DMS153 treated with DMSO at 0.1 percent for 48 hours (cell line): ENCODE measurements at regions not wholly inside any gene's neighbourhood (a gene's known extent, or its start where the extent isn't known, plus 50 kb on each side); places are given as distances from the start of the nearest gene placed in this dataset.

Experiments
- DNase-seq: peaks from one replicate; lab custom pipeline; 2025; ENCODE audit not compliant: unreplicated experiment; lab: John Stamatoyannopoulos, UW

DNA sequence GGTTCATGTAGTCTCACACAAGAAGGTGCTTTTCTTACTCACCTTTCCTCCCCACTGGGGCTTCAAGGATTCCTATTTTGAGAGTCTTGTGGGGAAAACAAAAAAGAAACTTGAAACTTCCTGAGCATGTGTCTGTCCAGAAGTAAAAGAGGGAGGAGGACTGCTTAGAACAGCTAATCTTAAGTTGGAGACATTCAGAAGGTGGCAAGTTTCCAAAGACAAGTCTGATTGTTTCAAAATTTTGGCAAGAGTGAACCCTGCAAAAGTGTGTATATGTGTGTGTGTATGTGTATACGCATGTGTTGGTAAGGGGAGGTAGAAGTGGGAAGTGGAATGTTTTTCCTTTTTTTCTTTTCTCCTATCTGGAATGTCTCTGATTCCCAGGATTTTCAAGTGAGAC, 189.0 kb upstream of the FRMPD4 start:
- no peak for DNase-seq

DNA sequence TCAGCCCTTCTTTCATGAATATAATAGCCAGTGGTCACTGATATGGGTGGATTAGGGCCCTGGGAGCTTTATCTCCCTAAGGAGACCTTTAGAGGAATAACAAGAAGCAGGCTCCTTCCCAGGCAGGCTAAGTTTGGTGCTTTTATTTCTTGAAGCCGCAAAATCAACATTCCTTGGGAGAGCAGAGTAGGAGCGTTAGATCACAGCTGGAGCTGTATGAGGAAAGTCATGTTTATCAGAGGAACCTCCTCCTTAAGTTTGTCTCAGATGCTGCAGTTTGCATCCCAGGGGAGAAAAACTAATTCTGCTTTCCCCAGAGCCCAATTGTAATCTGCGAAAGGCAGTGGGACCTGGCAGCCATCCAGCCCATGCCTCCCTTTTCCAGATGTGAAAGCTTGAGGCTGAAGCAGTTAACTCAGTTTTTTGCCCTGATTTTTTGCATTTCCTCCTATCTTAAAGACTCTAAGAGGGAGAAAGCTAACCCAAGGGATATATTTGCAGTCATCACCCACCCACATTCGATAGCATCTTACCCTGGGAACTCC, 186.0 kb upstream of the FRMPD4 start:
- DNase-seq = no peak

DNA sequence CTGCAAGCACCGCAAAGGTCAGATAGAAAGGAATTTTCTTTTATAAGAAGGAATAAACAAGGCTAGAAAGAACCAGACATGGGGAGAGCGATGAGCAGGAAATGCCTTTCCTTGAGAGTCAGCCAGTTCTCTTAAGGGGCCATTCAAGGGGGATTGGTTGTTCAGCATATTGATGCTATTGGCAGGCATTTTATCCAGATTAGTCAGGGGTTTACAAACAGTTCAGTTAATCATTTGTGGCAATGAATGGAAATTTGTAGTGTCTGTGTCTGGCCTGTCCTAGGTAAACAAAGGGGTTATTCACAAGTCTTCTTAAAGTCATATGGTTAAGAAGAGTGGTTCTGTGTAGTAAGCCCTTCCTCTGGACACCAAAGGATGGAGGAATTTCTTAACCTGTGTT, 184.7 kb upstream of the FRMPD4 start:
- no peak for DNase-seq

DNA sequence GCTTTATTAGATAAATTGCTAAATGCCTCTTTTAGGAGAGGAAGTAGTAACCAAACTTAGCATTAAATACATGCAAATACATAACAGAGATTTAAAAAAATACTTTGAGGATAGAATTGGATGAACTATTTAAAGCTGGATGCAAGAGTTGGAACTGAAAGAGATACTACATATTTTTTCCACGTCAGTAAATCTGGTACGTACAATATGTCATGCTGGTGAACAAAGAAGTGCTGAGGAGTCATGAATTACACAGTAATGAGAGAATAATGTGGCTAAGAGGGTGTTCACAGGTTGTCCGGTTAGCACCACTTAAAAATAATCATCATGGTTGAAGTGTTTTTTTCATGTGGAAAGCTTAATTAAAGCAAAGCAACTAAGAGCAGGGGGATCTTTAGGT, 184.1 kb upstream of the FRMPD4 start:
- DNase-seq = no peak

DNA sequence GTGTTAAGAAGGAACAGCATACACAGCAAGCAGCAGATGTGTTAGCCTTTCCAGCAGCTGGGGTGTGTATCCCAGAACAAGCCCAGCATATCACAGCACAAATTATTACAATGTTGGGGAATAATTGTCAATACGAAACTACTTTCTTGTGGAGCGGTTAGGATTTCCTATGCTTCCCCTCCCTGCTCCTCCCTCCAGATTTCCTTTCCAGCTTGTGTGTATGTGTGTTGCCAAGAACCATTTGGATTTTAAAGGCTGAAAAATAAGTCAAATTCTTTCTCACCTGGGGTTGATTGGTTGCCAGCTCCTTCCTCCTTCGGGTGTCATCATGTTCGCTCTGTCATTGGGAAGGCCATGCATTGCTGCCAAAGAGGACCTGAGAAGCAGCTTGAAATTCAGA, 178.2 kb upstream of the FRMPD4 start:
- DNase-seq = no peak

DNA sequence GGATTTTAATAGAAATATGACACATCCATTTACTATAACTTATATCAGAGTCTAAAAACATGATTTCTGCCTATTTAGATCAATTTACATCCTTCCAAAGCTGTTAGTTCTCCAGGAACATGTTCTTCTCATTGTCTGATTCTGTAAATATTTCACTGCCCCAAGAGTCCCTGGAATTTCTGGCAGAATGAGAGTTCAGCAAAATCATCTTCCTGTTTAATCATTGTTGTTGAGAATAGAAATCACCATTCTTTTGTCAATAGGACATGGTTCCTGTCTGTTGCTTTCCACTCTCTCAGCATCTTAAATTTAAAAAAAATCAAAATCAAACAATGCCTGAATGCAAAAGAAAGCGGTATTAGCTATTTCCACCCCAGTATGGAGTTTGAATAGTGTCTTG, 172.8 kb upstream of the FRMPD4 start:
- DNase-seq = no peak

DNA sequence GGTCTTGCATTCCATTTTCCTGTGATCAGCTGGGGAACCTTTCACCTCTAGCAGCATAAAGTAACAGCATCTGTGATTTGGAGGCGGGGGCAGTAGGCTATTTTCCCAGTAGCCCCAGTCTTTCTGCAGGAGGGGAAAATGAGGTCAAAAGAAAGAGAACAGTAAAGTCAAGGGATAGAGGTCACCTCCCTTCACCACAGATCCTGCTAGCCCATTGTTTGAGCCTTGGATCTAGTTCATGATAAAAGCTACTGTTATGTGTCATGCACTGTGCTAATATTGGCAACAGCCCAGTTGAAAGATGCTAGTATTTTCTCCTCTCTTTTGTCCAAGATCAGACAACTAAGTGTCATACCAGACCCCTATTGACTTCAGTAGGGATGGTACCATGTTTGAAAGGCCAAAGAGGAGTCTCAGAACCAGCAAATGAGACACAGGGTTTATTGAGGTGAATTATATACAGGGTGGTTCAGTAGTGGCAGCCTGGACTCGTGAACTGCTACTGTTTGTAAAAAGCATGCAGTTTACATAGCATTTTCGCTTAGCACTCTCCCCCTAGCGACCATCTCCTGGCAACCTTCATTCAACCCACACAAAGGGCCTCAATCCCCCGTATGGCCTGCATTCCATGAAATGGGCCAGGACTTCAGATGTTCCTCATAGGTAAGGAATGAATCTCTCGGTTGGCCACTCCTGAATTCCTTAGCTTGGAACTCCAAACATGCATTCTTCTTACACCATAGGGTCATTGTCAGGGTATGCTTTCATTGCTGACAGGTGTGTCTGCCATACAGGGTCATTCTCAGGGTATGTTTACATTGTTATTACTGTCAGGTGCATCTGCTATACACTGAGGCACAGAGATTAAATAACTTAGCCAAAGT, 170.0 kb upstream of the FRMPD4 start:
- no peak for DNase-seq

DNA sequence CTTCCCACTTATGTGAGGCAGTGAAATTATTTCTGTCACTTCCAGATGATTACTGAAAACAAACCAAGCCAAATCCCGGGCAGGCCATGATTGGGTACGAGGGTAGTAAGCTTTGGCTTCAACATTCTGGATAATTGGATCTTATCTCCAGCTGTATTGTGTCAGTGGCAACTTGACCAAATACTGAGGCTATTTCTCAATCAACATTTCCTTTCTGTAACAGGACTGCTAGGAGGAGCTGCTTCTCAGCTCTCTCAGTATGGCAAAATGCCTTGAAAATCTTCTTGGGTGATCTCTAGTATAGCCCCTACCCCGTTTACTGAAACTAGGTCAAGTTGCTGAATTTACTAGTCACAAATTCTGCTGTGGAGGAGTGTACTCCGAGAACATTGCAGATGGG, 169.3 kb upstream of the FRMPD4 start:
- DNase-seq = no peak

DNA sequence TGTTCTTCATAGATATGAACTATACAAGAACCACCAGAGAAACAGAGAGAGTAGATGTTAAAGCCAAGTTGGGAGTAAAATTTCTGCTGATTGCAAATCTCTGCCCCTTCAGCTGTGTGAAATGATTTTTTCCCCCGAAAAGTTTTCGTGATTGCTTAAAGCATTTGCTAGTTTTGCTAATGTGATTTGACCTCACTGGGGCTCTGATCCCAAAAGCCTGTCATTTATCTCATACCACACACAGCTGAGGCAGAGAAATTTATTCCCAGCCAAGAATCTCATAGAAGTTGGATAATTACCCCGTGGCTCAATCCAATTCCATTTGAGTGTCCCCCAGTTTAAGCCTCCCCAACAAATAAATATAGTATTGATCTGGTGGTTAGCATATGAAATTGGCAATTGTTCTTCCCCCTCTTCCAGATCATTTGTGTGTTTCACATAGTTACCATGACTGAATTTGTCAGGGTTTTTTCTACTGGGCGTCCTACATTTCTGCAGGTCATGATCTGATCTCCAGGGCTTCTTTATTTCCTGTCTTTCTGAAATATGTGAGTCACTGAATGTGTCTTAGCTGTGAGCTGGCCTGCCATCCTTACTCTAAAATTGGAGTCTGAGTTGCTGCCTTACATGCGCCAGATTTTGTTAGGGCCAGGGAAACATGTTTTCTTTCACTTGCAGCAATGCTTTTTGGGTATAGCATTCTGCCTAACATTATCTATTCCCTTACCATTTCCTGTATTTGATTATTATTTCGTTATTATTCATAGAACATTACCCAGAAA, 167.5 kb upstream of the FRMPD4 start:
- DNase-seq = no peak

DNA sequence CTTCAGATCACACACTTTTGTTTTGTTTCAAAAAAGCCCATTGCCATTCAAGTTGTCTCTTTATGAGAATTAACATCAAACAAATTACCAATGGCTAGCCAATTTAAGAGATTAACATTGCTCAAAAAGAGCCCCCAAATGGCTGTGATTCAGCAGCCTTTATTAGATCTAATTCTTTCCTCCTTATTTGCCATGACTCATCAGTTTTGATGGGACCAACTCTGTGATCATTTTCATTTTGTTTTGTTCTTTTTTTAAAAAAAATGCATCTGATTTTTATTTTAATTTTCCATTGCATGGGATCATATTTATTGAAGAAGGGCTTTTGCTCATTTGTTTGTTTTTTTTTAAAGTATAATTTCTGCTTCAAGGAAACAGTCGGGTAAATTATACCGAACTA, 161.6 kb upstream of the FRMPD4 start:
- no peak for DNase-seq

DNA sequence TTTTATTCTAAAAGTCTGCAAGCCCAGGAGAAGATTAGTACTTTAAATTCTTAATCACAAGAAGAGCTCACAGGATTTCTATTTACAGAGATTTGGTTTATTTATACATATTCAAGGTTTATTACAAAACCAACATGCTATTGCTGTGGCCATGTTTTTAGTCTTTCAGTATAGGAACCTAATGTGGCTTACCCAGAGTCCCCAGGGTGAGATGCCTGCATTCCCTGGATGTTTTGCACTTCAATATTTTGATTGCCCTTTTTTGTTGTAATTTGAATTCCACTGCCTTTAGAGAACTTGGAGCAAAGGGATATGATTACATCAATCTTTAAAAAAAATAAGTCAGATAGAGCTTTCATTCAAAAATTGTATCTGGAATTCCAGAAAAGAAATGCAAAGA, 146.0 kb upstream of the FRMPD4 start:
- DNase-seq = no peak

DNA sequence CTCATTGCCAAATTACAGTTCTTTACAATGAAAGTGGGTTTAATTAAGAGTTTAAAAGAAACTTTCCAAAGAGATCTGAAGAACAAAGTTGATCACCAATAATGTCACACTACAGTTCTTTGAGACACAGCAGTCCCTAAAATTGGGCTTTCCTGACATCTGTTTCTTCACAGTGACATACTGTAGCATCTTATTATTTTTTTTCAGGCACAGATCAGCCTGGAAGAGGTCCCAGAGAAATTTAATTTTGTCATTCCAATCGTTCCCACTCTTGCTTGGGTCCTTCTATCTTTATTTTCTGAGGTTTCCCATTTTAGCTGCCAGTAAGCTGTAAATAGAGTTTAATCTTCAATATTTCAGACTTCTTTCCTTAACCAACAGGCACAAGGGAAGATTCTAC, 143.1 kb upstream of the FRMPD4 start:
- no peak for DNase-seq

DNA sequence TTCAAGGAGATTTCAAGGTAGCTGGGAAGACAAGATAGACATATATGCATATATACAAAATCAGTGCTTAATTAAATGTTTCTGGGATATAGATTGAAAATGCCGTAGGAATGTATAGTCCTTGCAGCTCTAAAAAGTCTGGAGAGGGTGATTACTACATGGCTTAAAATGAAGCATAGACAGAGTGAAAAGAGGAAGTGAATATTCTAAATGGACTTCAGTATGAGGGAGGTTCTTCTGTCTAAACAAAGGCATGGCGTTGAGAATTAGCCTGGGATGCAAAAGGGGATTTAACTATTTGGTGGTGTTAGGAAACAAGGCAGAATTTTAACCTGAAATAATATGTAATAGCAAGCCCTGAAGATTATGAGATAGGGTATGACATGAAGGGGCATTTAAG, 141.5 kb upstream of the FRMPD4 start:
- no peak for DNase-seq

DNA sequence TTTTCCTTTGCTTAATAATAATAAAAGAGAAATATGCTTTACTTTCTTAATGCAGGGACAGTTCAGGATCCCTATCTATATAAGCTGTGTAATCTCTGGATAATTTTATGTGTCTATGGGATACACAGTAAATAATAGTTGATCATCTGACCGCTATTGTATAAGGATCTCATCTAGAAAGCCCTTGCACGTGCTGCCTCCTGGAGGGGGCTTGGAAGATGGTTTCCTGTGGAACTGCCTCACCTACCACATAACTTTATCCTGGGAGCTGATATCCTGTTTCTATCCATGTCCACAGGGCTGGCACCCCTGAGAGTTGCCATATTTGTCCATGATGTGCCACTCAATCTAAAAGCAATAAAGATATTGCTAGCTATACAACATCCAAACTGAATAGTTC, 139.3 kb upstream of the FRMPD4 start:
- DNase-seq = no peak

DNA sequence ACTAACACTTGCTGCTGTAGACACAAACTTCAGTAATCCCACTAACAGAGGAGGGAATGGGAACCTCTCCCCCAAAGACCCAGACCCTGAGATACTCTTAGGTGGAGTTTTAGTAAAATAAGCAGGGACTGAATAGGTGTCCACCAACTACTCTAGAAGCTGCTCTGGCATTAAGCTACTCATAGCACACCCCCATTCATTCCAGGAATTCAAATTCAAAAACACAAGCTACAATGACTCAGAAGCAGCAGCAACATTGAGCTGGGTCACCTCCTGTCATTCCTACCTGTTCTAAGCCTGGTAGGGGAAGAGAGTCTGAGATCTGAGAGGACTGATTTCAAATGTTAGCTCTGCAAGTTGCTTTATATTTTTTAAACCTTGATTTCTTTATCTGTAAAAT, 135.4 kb upstream of the FRMPD4 start:
- no peak for DNase-seq

DNA sequence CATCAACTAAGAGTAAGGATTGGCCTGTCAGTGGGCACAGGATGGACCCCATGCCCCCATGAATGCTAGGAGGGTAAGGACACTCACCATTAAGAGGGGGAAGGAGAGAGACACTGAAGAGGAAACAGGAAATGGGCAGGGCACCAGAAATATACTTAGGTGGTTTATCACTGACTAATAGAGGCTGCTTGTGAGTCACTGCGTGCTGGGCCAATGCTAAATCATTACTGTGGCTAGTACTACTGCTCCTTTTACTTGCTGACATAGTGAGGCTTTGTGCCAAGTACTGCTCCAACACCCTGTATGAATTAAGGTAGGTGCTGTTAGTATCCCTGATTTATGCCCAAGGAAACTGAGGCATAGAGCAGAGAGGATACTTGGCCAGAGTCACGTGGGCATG, 130.4 kb upstream of the FRMPD4 start:
- no peak for DNase-seq

DNA sequence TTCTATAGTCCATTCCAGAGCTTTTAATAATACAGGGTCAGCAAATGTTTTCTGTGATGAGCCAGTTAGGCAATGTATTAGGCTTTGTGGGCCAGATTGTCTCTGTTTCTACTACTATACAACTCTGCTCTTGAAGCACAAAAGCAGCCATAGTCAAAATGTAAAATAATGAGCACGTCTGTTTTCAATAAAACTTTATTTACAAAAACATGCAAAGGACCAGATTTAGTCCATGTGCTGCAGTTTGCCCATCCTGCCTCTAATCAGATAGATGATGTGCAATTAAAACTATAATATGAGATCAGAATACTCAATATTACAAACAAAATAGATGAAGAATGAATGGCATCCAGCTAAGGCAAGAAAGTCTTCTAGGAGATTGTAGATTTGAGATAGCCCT, 127.8 kb upstream of the FRMPD4 start:
- no peak for DNase-seq

DNA sequence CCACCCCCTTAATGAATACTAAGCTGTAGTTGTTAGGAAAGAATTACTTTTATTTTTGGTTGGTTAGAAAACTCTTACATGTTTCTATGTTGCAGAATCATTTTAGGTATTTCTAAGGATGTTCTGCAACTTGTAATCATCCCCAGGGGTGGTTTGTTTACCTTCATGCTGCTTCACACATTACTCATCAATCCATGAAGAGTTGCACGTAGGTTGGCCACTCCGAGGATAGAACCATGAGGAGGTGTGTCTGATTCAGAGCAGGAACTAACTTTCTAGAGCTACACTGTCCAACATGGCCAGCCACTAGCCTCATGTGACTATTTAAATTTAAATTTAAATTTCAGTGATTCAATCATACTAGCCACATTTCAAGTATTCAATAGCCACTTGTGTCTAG, 127.2 kb upstream of the FRMPD4 start:
- no peak for DNase-seq

DNA sequence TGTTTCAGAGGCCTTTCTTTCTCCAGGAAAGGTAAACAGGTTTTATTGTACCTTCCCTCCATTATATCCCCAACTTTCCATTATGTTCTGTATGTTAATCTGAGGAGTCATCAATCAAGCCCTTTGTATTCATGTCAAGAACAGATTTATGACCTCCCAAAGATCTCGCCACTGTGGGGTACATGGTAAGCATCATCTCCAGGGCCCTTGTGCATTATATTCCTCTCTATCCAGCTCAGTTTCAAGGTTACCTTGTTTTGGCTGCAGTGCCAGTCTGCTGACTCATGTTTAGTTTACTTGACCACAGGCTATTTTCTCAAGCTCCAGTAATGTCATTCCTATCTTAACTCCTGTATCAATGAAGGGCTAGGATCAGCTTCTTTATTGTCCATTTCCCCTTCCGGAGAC, 125.1 kb upstream of the FRMPD4 start:
- no peak for DNase-seq

DNA sequence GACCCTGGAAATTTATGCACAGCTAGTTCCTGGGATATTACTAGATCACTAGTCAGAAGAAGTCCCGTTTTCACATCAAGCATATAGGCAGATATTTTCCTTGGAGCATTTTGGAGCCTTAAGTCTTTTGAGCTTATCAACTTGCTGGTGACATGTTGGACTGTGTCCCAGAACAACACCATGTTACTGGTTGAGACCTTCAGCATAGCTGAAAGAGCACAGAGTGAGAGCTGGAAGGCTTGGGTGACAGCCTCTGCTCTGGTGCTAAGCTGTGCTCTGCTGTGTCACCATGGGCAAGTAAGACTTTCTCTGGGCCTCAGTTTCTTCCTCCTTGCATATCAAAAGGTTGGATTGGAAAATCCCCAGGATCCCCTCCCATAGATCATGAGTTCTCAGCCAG, 116.6 kb upstream of the FRMPD4 start:
- DNase-seq = no peak

DNA sequence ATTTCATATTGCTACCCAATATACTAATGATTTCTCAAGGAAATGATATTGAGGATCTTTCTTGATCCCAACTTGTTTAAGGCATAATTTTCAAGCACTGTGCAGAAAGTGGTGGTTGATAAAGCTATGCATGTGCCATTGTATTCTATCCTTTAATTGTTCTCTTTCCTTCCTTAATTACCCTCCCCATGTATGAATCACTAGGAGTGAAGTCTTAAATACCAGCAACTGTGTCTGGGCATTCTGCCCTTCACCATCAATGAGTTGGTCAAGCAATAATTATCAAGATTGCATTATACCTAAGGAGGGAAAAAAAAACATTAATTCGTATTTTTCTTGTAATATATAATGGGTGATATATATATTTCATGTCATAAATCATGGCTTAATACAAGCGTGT, 111.8 kb upstream of the FRMPD4 start:
- DNase-seq = no peak

DNA sequence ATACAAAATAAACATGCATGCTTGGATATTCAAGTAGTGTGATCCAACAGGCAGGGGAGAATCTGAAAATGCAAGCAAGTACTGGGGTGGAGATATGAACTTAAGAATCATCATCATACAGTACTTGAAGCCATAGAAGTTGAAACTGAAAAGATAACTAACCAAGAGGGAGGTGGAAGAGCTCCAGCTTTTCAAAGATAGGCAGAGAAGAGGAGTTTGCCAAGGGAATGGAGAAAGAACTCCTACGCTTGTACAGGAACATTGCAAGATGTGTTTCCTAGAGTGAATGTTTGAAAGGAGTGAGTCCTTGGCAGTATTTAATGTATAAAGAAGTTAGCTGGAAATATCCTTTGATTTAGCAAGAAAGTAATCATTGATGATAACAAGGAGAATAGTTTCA, 106.2 kb upstream of the FRMPD4 start:
- DNase-seq = no peak
